ENCODE measurements at regions not wholly inside any gene's neighbourhood (a gene's known extent, or its start where the extent isn't known, plus 50 kb on each side); places are given as distances from the start of the nearest gene placed in this dataset.

- Histone ChIP-seq H3K4me3 (no peak overlapping the region), H3K36me3 (no peaks in the 10 kb centered on the region), H3K4me1 (peaks cover 0 to 9% (median 2%) of the 10 kb centered on the region in 4 donors), H3K9me3 (no peaks in the 10 kb centered on the region), H3K27me3 (no peaks in the 10 kb centered on the region), H3K27ac (no peak overlapping the region)
- no peak for TF ChIP-seq CTCF (IDR thresholded peaks at IDR 0.05)
- TF ChIP-seq EP300 (IDR thresholded peaks at IDR 0.05; ENCODE audit: low read depth): no peak
- TF ChIP-seq POLR2AphosphoS5 (IDR thresholded peaks at IDR 0.05): no peak
- TF ChIP-seq POLR2A (IDR thresholded peaks at IDR 0.05): no peak
- in situ Hi-C loops (cut with MboI; ENCODE audit: low pct_ligation_motif_present in 1 of 4, low pct_unique_long_range_greater_than_20kb in 1 of 4, low sequenced_read_pairs in 3 of 4) (loop anchor here (10.0 to 25.0 kb wide), 6 partner anchors 191 to 1889 kb away; no protein-coding TSS in a partner anchor), intact Hi-C loops (cut with DNase I; ENCODE audit: low total_unique reads) (loop anchor here (5.0 to 10.0 kb wide), 2 partner anchors 229 to 1901 kb away; no protein-coding TSS in a partner anchor)
- DNase-seq: no peak
- WGBS, 2 donors (ENCODE audit: low coverage in 1 of 2): 33 to 35% methylated on average over 1 of the region's 1 CpG
Observed at GRCh38 chr21:28743723-28744122, 249.0 kb downstream of the LTN1 start.

GRCh38 chr21:28742527-28742926, 250.2 kb downstream of the LTN1 start:
- in situ Hi-C loops (cut with MboI; ENCODE audit: low pct_ligation_motif_present in 1 of 4, low pct_unique_long_range_greater_than_20kb in 1 of 4, low sequenced_read_pairs in 3 of 4) (loop anchor here (10.0 to 25.0 kb wide), 6 partner anchors 192 to 1888 kb away; no protein-coding TSS in a partner anchor), intact Hi-C loops (cut with DNase I; ENCODE audit: low total_unique reads) (loop anchor here (5.0 to 10.0 kb wide), 2 partner anchors 228 to 1900 kb away; no protein-coding TSS in a partner anchor)
- WGBS, 2 donors (ENCODE audit: low coverage in 1 of 2): 52 to 62% methylated on average over 3 of the region's 3 CpGs
- no peak for DNase-seq
- no peaks in the 10 kb centered on the region for H3K36me3 ChIP-seq
- H3K4me1 ChIP-seq: peaks cover 0 to 9% (median 2%) of the 10 kb centered on the region in 4 donors
- H3K27me3 ChIP-seq: no peaks in the 10 kb centered on the region
- no peak overlapping the region for H3K27ac ChIP-seq
- H3K4me3 ChIP-seq: no peak overlapping the region
- no peaks in the 10 kb centered on the region for H3K9me3 ChIP-seq
- no peak for TF ChIP-seq EP300 (IDR thresholded peaks at IDR 0.05; ENCODE audit: low read depth)
- no peak for TF ChIP-seq POLR2A (IDR thresholded peaks at IDR 0.05)
- TF ChIP-seq POLR2AphosphoS5 (IDR thresholded peaks at IDR 0.05): no peak
- TF ChIP-seq CTCF (IDR thresholded peaks at IDR 0.05): no peak

- Histone ChIP-seq H3K4me1 (peaks cover 0 to 5% (median 2%) of the 10 kb centered on the region in 4 donors), H3K4me3 (no peak overlapping the region), H3K36me3 (no peaks in the 10 kb centered on the region), H3K9me3 (no peaks in the 10 kb centered on the region), H3K27ac (no peak overlapping the region), H3K27me3 (no peaks in the 10 kb centered on the region)
- DNase-seq: no peak
- no peak for TF ChIP-seq POLR2A (IDR thresholded peaks at IDR 0.05)
- no peak for TF ChIP-seq CTCF (IDR thresholded peaks at IDR 0.05)
- no peak for TF ChIP-seq EP300 (IDR thresholded peaks at IDR 0.05; ENCODE audit: low read depth)
- TF ChIP-seq POLR2AphosphoS5 (IDR thresholded peaks at IDR 0.05): no peak
- 78 to 87% methylated on average over 2 of the region's 2 CpGs for WGBS, 2 donors (ENCODE audit: low coverage in 1 of 2)
- intact Hi-C loops (cut with DNase I; ENCODE audit: low total_unique reads) (loop anchor here (5.0 to 10.0 kb wide), 2 partner anchors 225 to 1898 kb away; no protein-coding TSS in a partner anchor), in situ Hi-C loops (cut with MboI; ENCODE audit: low pct_ligation_motif_present in 1 of 4, low pct_unique_long_range_greater_than_20kb in 1 of 4, low sequenced_read_pairs in 3 of 4) (loop anchor here (10.0 to 25.0 kb wide), 6 partner anchors 195 to 1885 kb away; no protein-coding TSS in a partner anchor)
Observed at GRCh38 chr21:28740125-28740524, 252.6 kb downstream of the LTN1 start.

- TF ChIP-seq POLR2A (IDR thresholded peaks at IDR 0.05): no peak
- no peaks in the 10 kb centered on the region for H3K27me3 ChIP-seq
- H3K36me3 ChIP-seq: no peaks in the 10 kb centered on the region
- no peaks in the 10 kb centered on the region for H3K4me1 ChIP-seq
- no peak overlapping the region for H3K27ac ChIP-seq
- 60 to 65% methylated on average over 7 of the region's 7 CpGs for WGBS, 2 donors (ENCODE audit: low coverage in 1 of 2)
- intact Hi-C loops (cut with DNase I; ENCODE audit: low total_unique reads) (no loop called here), in situ Hi-C loops (cut with MboI; ENCODE audit: low pct_ligation_motif_present in 1 of 4, low pct_unique_long_range_greater_than_20kb in 1 of 4, low sequenced_read_pairs in 3 of 4) (loop anchor here in 2 of 4 donors (10.0 to 25.0 kb wide), 3 partner anchors 214 to 1027 kb away; no protein-coding TSS in a partner anchor)
- no peak overlapping the region for H3K4me3 ChIP-seq
- H3K9me3 ChIP-seq: no peaks in the 10 kb centered on the region
- DNase-seq: no peak
Observed at GRCh38 chr21:28738882-28739281, 253.8 kb downstream of the LTN1 start.

GRCh38 chr21:28738420-28738704, 254.3 kb downstream of the LTN1 start:
- intact Hi-C loops (cut with DNase I; ENCODE audit: low total_unique reads): no loop called here
- Histone ChIP-seq H3K4me3 (no peak overlapping the region), H3K27ac (no peak overlapping the region), H3K9me3 (no peaks in the 10 kb centered on the region), H3K4me1 (no peaks in the 10 kb centered on the region), H3K36me3 (no peaks in the 10 kb centered on the region), H3K27me3 (no peaks in the 10 kb centered on the region)
- no peak for DNase-seq
- in situ Hi-C loops (cut with MboI; ENCODE audit: low pct_ligation_motif_present in 1 of 4, low pct_unique_long_range_greater_than_20kb in 1 of 4, low sequenced_read_pairs in 3 of 4): loop anchor here in 2 of 4 donors (10.0 to 25.0 kb wide), 3 partner anchors 214 to 1026 kb away; no protein-coding TSS in a partner anchor
- TF ChIP-seq CTCF (IDR thresholded peaks at IDR 0.05) (no peak), POLR2A (IDR thresholded peaks at IDR 0.05) (no peak), POLR2AphosphoS5 (IDR thresholded peaks at IDR 0.05) (no peak), EP300 (IDR thresholded peaks at IDR 0.05; ENCODE audit: low read depth) (no peak)
- 73 to 78% methylated on average over 5 of the region's 5 CpGs for WGBS, 2 donors (ENCODE audit: low coverage in 1 of 2)

All from transverse colon (tissue), 4 donors.